HepG2 (cell line): ENCODE measurements at regions not wholly inside any gene's neighbourhood (a gene's known extent, or its start where the extent isn't known, plus 50 kb on each side); places are given as distances from the start of the nearest gene placed in this dataset.
A peak's percentile ranks its signal among the peaks of the same experiment; 100 is the strongest.

Experiments used
- ATAC-seq: fragments of 200-7000 bp; cut with Tn5 transposase; 3 replicates; pipeline ENCODE4 v1.9.1; 2020; ENCODE audit warnings: mild to moderate bottlenecking, moderate library complexity
- BruUV-seq: library from RNA; stranded (reverse); fragments of 400-500 nt; replicated peaks from 2 replicates; lab custom pipeline; 2021; lab: Mats Ljungman, UMichigan
- CTCF ChIA-PET: fragments of 300-600 bp; formaldehyde crosslinking; extraction: SDS; loops from one replicate; lab custom pipeline; 2021; ENCODE audit warnings: low total read pairs, inconsistent platforms, low intra/inter-chr PET ratio; lab: Yijun Ruan, JAX
- POLR2A ChIA-PET: fragments of 350-600 bp; sonication (Branson Sonifier 250); formaldehyde crosslinking; loops from one replicate; lab custom pipeline; 2020; ENCODE audit warnings: antibody characterized with exemption, inconsistent platforms; lab: Yijun Ruan, JAX
- DNase-seq: peaks from one replicate; pipeline ENCODE4 v3.0.0-alpha.2; 2015; ENCODE audit warnings: low spot score
- FAIRE-seq: peaks from 3 replicates; lab custom pipeline; 2011; peaks lifted over from hg19 to GRCh38; lab: Jason Lieb, UNC
- H2AFZ ChIP-seq: one replicate; pipeline ENCODE4 v1.6.1; 2011; ENCODE audit warnings: low read length, inconsistent platforms
- H3K27ac ChIP-seq: fragments of 300-600 bp; 3 replicates; pipeline ENCODE4 v1.8.0; 2011; ENCODE audit warnings: mixed run types, mild to moderate bottlenecking, mixed read lengths, low read length, inconsistent platforms; ENCODE audit not compliant: insufficient read depth; ENCODE audit errors: extremely low read length
- H3K27me3 ChIP-seq, 2 experiments: fragments of 200-600 bp in 1 of 2; 2 replicates in 1 of 2; 3 replicates in 1 of 2; pipeline versions ENCODE4 v1.6.0 to v1.8.0; 2011; ENCODE audit warnings: low read length in 2 of 2, mild to moderate bottlenecking in 2 of 2, moderate library complexity in 2 of 2, inconsistent platforms in 1 of 2; ENCODE audit not compliant: insufficient read depth in 2 of 2, control insufficient read depth in 1 of 2
- H3K36me3 ChIP-seq, 2 experiments: fragments of 200-600 bp in 1 of 2; replicated peaks in 1 of 2; 2 replicates in 1 of 2; 3 replicates in 1 of 2; pipeline versions ENCODE4 v1.5.1 to v1.8.0; 2011; ENCODE audit warnings: low read length in 2 of 2, inconsistent platforms in 1 of 2; ENCODE audit not compliant: insufficient read depth in 2 of 2, control insufficient read depth in 1 of 2
- H3K4me1 ChIP-seq: 2 replicates; pipeline ENCODE4 v1.5.1; 2012; ENCODE audit warnings: low read length, inconsistent platforms; ENCODE audit not compliant: insufficient read depth
- H3K4me2 ChIP-seq: 2 replicates; pipeline ENCODE4 v1.6.0; 2011; ENCODE audit warnings: low read depth, low read length, inconsistent platforms
- H3K4me3 ChIP-seq, 3 experiments: fragments of 200-600 bp in 1 of 3; sonication (generic), shearing (Covaris generic) in 1 of 3; replicated peaks in 1 of 3; 2 replicates each; pipeline ENCODE4 v1.5.1; 2011 to 2016; ENCODE audit warnings: low read length in 3 of 3, inconsistent platforms in 2 of 3, low read depth in 2 of 3, mild to moderate bottlenecking in 2 of 3, control low read depth in 1 of 3, mixed read lengths in 1 of 3; ENCODE audit not compliant: insufficient read depth in 1 of 3
- H3K79me2 ChIP-seq: one replicate; pipeline ENCODE4 v1.6.1; 2011; ENCODE audit warnings: low read length, inconsistent platforms; ENCODE audit not compliant: insufficient read depth
- H3K9ac ChIP-seq: 2 replicates; pipeline ENCODE4 v1.6.0; 2011; ENCODE audit warnings: mild to moderate bottlenecking, low read depth, low read length, inconsistent platforms; ENCODE audit not compliant: insufficient read depth
- H3K9me3 ChIP-seq: 2 replicates; pipeline ENCODE4 v1.5.1; 2012; ENCODE audit warnings: mild to moderate bottlenecking, low read length
- H4K20me1 ChIP-seq: 2 replicates; pipeline ENCODE4 v1.6.0; 2011; ENCODE audit warnings: inconsistent platforms, mild to moderate bottlenecking, low read length, moderate library complexity; ENCODE audit not compliant: insufficient read depth
- CHCHD3 ChIP-seq: sonication (generic); formaldehyde crosslinking; IDR thresholded peaks from 2 replicates; pipeline ENCODE4 v1.8.0; 2022; ENCODE audit warnings: mild to moderate bottlenecking, missing genetic modification reagents, moderate library complexity
- CHD2 ChIP-seq: IDR thresholded peaks from 2 replicates; pipeline ENCODE4 v1.6.1; 2011; ENCODE audit warnings: low read depth, low read length, improper control_type of control experiment
- ESRRA ChIP-seq: sonication (generic); formaldehyde crosslinking; IDR thresholded peaks from 2 replicates; pipeline ENCODE4 v1.5.1; 2020; ENCODE audit warnings: mild to moderate bottlenecking, low read depth, missing genetic modification reagents
- HNF4G ChIP-seq, 2 experiments: sonication (generic) in 1 of 2; formaldehyde crosslinking in 1 of 2; IDR thresholded peaks; 2 replicates each; pipeline versions ENCODE4 v1.4.0 to v1.6.1; 2011 to 2020; ENCODE audit warnings: borderline replicate concordance in 2 of 2, low read depth in 2 of 2, mild to moderate bottlenecking in 2 of 2, low read length in 1 of 2, missing genetic modification reagents in 1 of 2, moderate library complexity in 1 of 2
- KLF11 ChIP-seq: IDR thresholded peaks from 2 replicates; pipeline ENCODE4 v1.6.1; 2016; ENCODE audit warnings: missing compliant biosample characterization
- MEF2D ChIP-seq: sonication (generic); formaldehyde crosslinking; IDR thresholded peaks from 2 replicates; pipeline ENCODE4 v1.5.1; 2020; ENCODE audit warnings: mild to moderate bottlenecking, missing genetic modification reagents
- NFRKB ChIP-seq: fragments of 450-650 bp; IDR thresholded peaks from 2 replicates; pipeline ENCODE4 v1.6.1; 2017
- ONECUT2 ChIP-seq: sonication (generic); formaldehyde crosslinking; IDR thresholded peaks from 2 replicates; pipeline ENCODE4 v1.4.0; 2020; ENCODE audit warnings: missing genetic modification reagents
- SAFB2 ChIP-seq: sonication (generic); formaldehyde crosslinking; IDR thresholded peaks from 2 replicates; pipeline ENCODE4 v1.5.1; 2020; ENCODE audit warnings: missing genetic modification reagents, low read depth, mild to moderate bottlenecking, borderline replicate concordance
- TEAD3 ChIP-seq: optimal IDR thresholded peaks from 2 replicates; pipeline ENCODE3; 2016; ENCODE audit warnings: borderline replicate concordance
- ZBTB42 ChIP-seq: sonication (generic); formaldehyde crosslinking; IDR thresholded peaks from 2 replicates; pipeline ENCODE4 v1.5.0; 2020; ENCODE audit warnings: mild to moderate bottlenecking, missing genetic modification reagents
- ZNF180 ChIP-seq: sonication (generic); formaldehyde crosslinking; IDR thresholded peaks from 2 replicates; pipeline ENCODE4 v1.4.0; 2020; ENCODE audit warnings: low read depth, missing genetic modification reagents, borderline replicate concordance
- ZNF264 ChIP-seq: sonication (generic); formaldehyde crosslinking; IDR thresholded peaks from 2 replicates; pipeline ENCODE4 v1.4.0; 2020; ENCODE audit warnings: missing genetic modification reagents
- ZNF33A ChIP-seq: sonication (generic); formaldehyde crosslinking; IDR thresholded peaks from 2 replicates; pipeline ENCODE4 v1.5.1; 2020; ENCODE audit warnings: missing genetic modification reagents, mild to moderate bottlenecking, moderate library complexity, borderline replicate concordance
- ZNF441 ChIP-seq: sonication (generic); formaldehyde crosslinking; IDR thresholded peaks from 2 replicates; pipeline ENCODE4 v1.7.0; 2021; ENCODE audit warnings: missing genetic modification reagents, borderline replicate concordance
- ZNF709 ChIP-seq: sonication (generic); formaldehyde crosslinking; IDR thresholded peaks from 2 replicates; pipeline ENCODE4 v1.5.0; 2020; ENCODE audit warnings: mild to moderate bottlenecking, missing genetic modification reagents
- ZNF737 ChIP-seq: sonication (generic); formaldehyde crosslinking; IDR thresholded peaks from 2 replicates; pipeline ENCODE4 v1.5.0; 2020; ENCODE audit warnings: missing genetic modification reagents, mild to moderate bottlenecking, borderline replicate concordance
- ZNF776 ChIP-seq: sonication (generic); formaldehyde crosslinking; IDR thresholded peaks from 2 replicates; pipeline ENCODE4 v1.4.0; 2020; ENCODE audit warnings: mild to moderate bottlenecking, missing genetic modification reagents
- WGBS: methylation state at CpG from one replicate; pipeline ENCODE4 v1.1.6; 2017; ENCODE audit warnings: low lambda C conversion rate; 5-methylcytosine and 5-hydroxymethylcytosine counted together
- in situ Hi-C: cut with HindIII; loops from 2 replicates; pipeline ENCODE4 v1.10.0; 2017; ENCODE audit warnings: low pct_unique_long_range_greater_than_20kb; ENCODE audit not compliant: extremely low pct_ligation_motif_present
- intact Hi-C: fragments of 100-400 bp; cut with micrococcal nuclease; formaldehyde crosslinking; loops from one replicate; pipeline ENCODE4 v1.10.0; 2022; ENCODE audit not compliant: unreplicated experiment
- TF ChIP-seq, protein P1 (sequence below): sonication (generic); formaldehyde crosslinking; IDR thresholded peaks from 2 replicates; pipeline ENCODE4 v1.5.1; 2020; ENCODE audit warnings: mild to moderate bottlenecking, missing genetic modification reagents, moderate library complexity

DNA sequence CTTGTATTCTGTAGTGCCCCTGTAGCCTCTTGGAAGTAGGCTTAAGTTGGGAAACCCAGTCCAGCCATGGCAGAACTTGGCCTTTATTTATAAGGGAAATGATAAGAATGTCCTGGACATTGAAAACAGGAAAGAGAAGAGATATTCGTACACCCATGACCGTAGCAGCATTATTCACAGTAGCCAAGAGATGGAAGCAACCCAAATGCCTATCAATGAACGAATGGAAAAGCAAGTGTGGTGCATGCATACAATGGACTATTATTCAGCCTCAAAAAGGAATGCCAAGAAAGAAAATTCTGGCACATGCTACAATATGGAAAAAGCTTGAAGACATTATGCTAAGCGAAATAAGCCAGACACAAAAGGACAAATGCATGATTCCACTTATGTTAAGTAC, 315.3 kb downstream of the CXCL12 start:
- intact Hi-C loops = no loop called here
- Histone ChIP-seq H3K79me2 (no peaks in the 10 kb centered on the region), H3K36me3 (no peaks in the 10 kb centered on the region), H3K4me3 (no peak overlapping the region), H3K4me2 (no peak overlapping the region), H2AFZ (no peak overlapping the region), H3K9ac (no peak overlapping the region), H3K9me3 (no peaks in the 10 kb centered on the region), H3K4me1 (peaks cover 11% of the 10 kb centered on the region; the same call in 1 of the 2 replicates), H3K27ac (no peak overlapping the region)
- DNase-seq (no peak), FAIRE-seq (no peak)
- in situ Hi-C loops = no loop called here
- CTCF ChIA-PET = no interaction called here
- WGBS = 46% methylated on average over 4 of the region's 4 CpGs
- BruUV-seq = no TSS peak
- TF ChIP-seq MEF2D (no peak), ZNF776 (CRISPR knock-in tag) (no peak), ZNF33A (CRISPR knock-in tag) (no peak), TEAD3 (CRISPR knock-in tag) (no peak), ZNF737 (CRISPR knock-in tag) (no peak), SAFB2 (CRISPR knock-in tag) (no peak), KLF11 (no peak), NFRKB (no peak)
- TF ChIP-seq, all 625 proteins: peak for 0
- H3K27me3 ChIP-seq = no peaks in the 10 kb centered on the region
- H4K20me1 ChIP-seq = no peaks in the 10 kb centered on the region
- POLR2A ChIA-PET = no interaction called here
- ATAC-seq = no peak

DNA sequence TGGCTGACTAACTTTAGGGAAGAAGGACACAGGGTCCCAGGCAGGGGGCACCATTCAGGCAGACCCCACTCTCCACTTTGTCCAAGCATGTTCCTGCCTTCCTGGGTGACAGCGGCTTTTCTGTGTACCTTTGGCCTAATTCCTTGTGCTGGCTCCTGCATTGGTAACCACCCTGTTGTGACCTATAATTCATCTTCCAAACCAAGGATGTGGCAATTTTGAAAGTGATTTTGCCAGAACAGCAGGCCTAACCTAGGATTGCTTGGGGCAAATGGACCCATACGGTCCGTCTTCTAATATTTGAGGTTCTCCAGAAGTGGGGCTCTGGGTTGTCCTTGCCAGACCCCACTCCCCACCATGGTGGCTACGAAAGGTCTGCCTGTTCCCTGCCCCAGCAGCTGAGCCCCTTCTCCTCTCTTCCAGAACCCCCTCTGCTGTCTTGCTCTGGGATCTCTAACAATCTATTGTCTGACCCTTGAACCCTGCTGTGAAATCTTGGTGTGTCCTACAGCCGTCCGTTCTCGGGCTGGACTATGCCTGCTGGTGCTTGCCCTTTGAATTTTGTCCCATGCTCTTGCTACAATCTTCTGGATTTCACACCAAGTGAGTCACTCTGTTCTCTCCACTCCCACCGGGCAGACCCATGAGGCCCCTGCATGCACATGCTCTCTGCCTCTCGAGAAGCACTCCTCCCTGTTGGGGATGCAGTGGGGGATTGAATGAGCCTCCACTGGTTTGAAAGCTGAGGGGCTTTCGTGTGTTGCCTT, 316.0 kb downstream of the CXCL12 start:
- Histone ChIP-seq H3K79me2 (no peaks in the 10 kb centered on the region), H3K9me3 (no peaks in the 10 kb centered on the region), H3K27me3 (no peaks in the 10 kb centered on the region), H3K4me3 (no peak overlapping the region), H3K9ac (no peak overlapping the region), H3K36me3 (no peaks in the 10 kb centered on the region), H2AFZ (no peak overlapping the region), H3K27ac (no peak overlapping the region), H3K4me2 (no peak overlapping the region), H3K4me1 (peaks cover 11% of the 10 kb centered on the region; the same call in 1 of the 2 replicates), H4K20me1 (no peaks in the 10 kb centered on the region)
- FAIRE-seq (no peak), DNase-seq (no peak), ATAC-seq (peak; percentile 52)
- no TSS peak for BruUV-seq
- ChIA-PET CTCF (no interaction called here), POLR2A (no interaction called here)
- in situ Hi-C loops = no loop called here
- 23% methylated on average over 9 of the region's 10 CpGs for WGBS
- intact Hi-C loops = no loop called here
- TF ChIP-seq ZNF709 (CRISPR knock-in tag) (no peak), ZNF180 (no peak), ESRRA (CRISPR knock-in tag) (peak; percentile 59; the same call in 1 of the 2 replicates), HNF4G (IDR thresholded peaks at IDR 0.05; ENCODE audit: borderline replicate concordance, low read depth, low read length) (no peak), HNF4G (CRISPR knock-in tag; IDR thresholded peaks at IDR 0.05; ENCODE audit: borderline replicate concordance, low read depth) (no peak), ONECUT2 (CRISPR knock-in tag) (no peak), ZNF441 (CRISPR knock-in tag) (no peak), CHCHD3 (no peak), KLF11 (no peak), ZBTB42 (no peak), CHD2 (no peak), ZNF264 (CRISPR knock-in tag) (no peak)
- TF ChIP-seq, protein P1, sequence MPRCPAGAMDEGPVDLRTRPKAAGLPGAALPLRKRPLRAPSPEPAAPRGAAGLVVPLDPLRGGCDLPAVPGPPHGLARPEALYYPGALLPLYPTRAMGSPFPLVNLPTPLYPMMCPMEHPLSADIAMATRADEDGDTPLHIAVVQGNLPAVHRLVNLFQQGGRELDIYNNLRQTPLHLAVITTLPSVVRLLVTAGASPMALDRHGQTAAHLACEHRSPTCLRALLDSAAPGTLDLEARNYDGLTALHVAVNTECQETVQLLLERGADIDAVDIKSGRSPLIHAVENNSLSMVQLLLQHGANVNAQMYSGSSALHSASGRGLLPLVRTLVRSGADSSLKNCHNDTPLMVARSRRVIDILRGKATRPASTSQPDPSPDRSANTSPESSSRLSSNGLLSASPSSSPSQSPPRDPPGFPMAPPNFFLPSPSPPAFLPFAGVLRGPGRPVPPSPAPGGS (CRISPR knock-in tag) = no peak
